ENCODE measurements at regions not wholly inside any gene's neighbourhood (a gene's known extent, or its start where the extent isn't known, plus 50 kb on each side); places are given as distances from the start of the nearest gene placed in this dataset.

- DNase-seq: no peak
These were observed 53.7 kb upstream of the PDYN start for GRCh38 chr20:2047456-2048092.

- DNase-seq: peak; percentile 23 to 66
These were observed 51.2 kb upstream of the PDYN start for GRCh38 chr20:2045101-2045500.
